GM18858 (cell line): ENCODE measurements at regions not wholly inside any gene's neighbourhood (a gene's known extent, or its start where the extent isn't known, plus 50 kb on each side); places are given as distances from the start of the nearest gene placed in this dataset.

Source experiments
- ATAC-seq: cut with Tn5 transposase; IDR thresholded peaks from one replicate; pipeline ENCODE4 v1.9.1; 2021; ENCODE audit not compliant: unreplicated experiment

- no peak for ATAC-seq
Measured at GRCh38 chr2:146661473-146662096, 1183.2 kb upstream of the ACVR2A start.

- ATAC-seq = no peak
Measured at GRCh38 chr2:146659976-146660375, 1184.9 kb upstream of the ACVR2A start.

GRCh38 chr2:146652311-146652710 is 1192.5 kb upstream of the ACVR2A start:
- no peak for ATAC-seq

GRCh38 chr2:146651361-146651760 is 1193.5 kb upstream of the ACVR2A start:
- ATAC-seq = no peak

- ATAC-seq = no peak
Measured at GRCh38 chr2:146642066-146642465, 1202.8 kb upstream of the ACVR2A start.

- ATAC-seq = no peak
Measured at GRCh38 chr2:146634230-146635097, 1210.4 kb upstream of the ACVR2A start.

GRCh38 chr2:146633159-146633558 is 1211.7 kb upstream of the ACVR2A start:
- ATAC-seq = no peak

GRCh38 chr2:146632707-146633106 is 1212.1 kb upstream of the ACVR2A start:
- no peak for ATAC-seq

GRCh38 chr2:146624430-146625160 is 1220.2 kb upstream of the ACVR2A start:
- ATAC-seq = no peak

- ATAC-seq = no peak
Measured at GRCh38 chr2:146623771-146624170, 1221.1 kb upstream of the ACVR2A start.

GRCh38 chr2:146621656-146622055 is 1223.2 kb upstream of the ACVR2A start:
- ATAC-seq = no peak

GRCh38 chr2:146615778-146616177 is 1229.1 kb upstream of the ACVR2A start:
- no peak for ATAC-seq

GRCh38 chr2:146608490-146608889 is 1236.3 kb upstream of the ACVR2A start:
- ATAC-seq = no peak

- no peak for ATAC-seq
Measured at GRCh38 chr2:146604521-146604920, 1240.3 kb upstream of the ACVR2A start.

GRCh38 chr2:146602856-146603255 is 1242.0 kb upstream of the ACVR2A start:
- ATAC-seq = no peak

GRCh38 chr2:146602383-146602782 is 1242.4 kb upstream of the ACVR2A start:
- ATAC-seq = no peak

- no peak for ATAC-seq
Measured at GRCh38 chr2:146598791-146599190, 1246.0 kb upstream of the ACVR2A start.

- ATAC-seq = no peak
Measured at GRCh38 chr2:146597291-146597690, 1247.5 kb upstream of the ACVR2A start.

GRCh38 chr2:146591908-146592307 is 1252.9 kb upstream of the ACVR2A start:
- ATAC-seq = no peak

GRCh38 chr2:146587291-146587713 is 1257.5 kb upstream of the ACVR2A start:
- ATAC-seq = no peak

GRCh38 chr2:146584316-146584715 is 1260.5 kb upstream of the ACVR2A start:
- ATAC-seq = no peak
